GM19099 (cell line): ENCODE measurements at regions not wholly inside any gene's neighbourhood (a gene's known extent, or its start where the extent isn't known, plus 50 kb on each side); places are given as distances from the start of the nearest gene placed in this dataset.

Experiments
- POLR2A ChIP-seq: IDR thresholded peaks from 3 replicates; pipeline ENCODE4 v1.6.1; 2011; ENCODE audit warnings: low read depth; ENCODE audit not compliant: insufficient read length; ENCODE audit errors: extremely low read depth

DNA sequence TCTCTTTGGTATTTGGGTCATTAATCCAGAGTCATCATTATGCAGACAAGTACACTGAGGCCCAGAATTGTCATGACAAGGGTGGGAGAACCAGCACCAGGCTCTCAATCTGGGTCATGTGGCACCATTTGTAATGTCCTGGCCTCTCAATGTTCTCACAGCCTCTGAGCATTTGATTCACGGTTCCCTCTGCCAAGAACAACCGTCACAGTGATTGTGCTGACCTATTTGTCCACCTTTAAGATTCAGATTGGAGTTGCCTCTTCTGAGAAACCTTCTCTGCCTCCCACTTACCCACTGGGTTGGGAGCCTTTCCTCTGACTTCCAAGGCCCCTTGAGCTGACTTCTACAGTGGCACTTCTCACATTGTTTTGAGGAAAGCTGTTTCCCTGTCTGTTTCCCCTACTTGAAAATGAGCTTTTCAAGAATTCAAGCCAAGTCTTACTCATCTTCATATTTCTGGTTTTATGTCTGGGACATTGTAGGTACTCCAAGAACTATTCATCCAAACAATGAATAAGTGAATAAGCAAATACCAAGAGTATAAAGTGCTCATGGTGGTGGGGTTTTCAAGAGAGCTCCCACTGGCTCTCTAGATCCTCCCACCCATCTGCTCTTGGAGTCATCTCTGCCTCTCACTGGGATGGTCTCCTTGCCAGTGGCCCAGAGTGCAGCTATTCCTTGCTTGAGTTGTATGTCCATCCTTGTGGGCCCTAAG is 126.4 kb upstream of the E2F8 start:
- no peak for TF ChIP-seq POLR2A

DNA sequence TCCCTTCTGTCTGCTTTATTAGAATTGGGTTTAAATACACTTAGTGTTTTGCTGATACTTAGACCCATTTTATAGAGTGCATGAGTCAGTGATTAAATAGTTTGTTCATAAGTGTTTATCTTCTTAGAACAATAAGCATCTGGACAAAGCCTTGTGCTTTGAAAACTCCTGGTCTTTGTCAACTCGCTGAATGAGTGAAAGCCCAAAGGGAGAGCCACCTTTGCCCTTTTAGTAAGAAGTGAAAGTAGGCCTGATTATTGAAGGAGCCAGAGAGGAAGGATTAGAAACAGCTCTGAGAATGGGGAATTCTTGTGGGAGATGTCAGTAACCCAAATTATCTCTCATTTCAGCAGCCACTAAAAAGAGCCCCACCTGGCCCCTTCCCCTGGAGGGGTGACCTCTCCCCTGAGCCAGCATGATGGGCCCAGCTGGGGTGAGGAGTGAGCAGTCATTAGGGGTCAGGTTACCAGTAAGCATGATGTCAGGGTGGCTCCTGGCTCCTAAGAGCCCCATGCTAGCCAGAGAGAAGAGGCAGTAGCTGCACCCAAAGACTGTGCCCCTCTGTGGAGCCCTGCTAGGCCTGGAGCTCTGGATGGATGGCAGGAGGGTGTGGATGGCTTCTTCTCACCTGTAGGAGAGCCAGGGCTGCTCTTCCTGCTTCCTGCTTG is 125.1 kb upstream of the E2F8 start:
- no peak for TF ChIP-seq POLR2A

DNA sequence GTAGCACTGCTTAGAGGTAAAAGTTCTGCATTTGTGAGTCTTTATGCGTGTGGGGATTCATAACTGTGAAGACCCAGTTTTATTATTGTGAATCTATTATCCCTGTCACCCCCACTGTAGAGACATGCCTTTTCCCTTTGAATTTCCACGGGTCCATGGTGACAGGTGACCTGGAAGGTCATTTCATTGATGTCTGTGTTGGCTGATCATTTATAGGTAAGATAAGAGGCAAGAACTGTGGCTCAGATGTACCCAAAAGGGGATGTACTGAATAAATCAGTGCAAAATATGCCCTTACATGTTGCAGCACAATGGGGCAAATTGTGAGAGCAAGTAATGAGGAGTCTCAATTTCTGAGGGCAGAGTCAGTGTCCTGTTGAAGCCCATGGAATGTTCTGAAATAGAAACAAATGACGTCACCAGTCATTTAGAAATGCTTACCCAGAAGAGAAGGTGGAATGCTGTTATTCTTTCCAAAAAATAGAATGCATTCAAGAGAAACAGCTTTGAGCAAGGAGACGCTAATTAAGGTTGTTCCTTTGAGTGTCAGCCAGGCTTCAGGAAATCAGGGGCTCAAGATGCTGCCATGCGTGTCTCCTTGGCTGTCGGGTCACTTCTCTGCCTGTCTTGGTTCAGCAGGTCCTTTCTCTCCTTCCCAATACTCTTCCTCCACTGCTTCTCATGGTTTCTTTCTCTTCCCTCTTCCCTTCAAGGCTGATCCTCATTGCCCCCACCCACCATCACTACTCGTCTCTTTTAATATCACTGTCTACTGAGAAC is 118.7 kb upstream of the E2F8 start:
- no peak for TF ChIP-seq POLR2A

DNA sequence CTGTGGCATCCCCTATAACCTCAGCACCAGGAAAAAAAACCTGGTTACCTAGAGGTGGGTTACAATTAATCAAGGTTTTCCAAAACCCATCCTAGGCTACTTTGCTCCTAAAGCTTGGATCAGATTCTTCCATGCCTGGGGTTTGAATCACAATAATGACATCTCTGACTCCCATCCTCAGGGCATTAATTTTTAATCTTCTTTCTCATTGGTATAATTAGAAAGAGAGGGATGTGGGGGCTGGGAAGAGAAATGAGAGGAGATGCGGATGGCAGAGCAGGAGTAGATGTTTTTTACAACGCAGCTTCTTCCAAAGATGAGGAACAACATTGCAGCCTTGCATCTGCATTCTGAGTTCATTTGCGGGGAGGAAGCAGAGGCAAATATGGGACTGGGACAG is 117.2 kb upstream of the E2F8 start:
- no peak for TF ChIP-seq POLR2A

DNA sequence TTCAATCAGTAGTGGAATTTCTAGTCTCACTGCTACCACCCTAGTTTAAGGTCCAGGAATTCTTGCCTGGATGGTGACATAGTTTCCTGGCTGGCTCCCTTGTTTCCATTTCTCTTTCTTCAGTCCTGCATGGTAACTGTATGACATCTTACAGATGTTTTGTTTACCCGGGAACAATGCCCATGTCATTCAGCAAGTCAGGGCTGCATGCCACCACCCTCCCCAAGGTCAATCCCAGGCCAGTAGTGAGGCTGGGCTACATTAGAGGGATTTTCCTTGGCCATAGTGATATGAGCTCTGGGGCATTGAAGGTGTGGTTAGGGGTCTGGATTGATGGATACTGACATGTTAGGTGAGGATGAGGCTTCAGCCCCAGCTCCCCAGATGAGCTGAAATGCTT is 114.9 kb upstream of the E2F8 start:
- no peak for TF ChIP-seq POLR2A

DNA sequence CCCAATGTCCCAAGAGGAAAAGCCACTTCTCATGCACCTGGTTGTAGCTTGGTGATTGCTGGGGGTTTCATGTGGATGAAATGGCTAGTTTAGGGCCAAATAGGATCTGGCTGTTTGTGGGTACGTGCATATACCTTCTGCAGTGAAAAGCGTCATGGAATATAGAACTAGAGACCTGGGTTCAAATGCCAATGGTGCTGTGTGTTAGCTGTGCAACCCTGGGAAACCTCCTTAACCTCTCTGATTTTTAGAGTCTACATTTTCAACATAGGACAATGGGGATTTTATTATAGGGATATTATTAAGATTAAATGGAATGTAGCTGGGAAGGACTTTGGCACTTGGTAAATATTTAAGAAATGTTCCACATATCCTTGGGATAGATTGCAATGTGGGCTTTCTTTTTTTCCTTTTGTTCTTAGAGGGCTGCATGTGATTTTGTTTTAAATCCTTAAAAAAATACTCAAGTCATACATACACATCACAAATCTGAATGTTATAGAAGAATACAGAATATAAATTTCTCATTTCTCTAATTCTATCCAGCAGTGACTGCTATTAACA is 112.6 kb upstream of the E2F8 start:
- TF ChIP-seq POLR2A: no peak

DNA sequence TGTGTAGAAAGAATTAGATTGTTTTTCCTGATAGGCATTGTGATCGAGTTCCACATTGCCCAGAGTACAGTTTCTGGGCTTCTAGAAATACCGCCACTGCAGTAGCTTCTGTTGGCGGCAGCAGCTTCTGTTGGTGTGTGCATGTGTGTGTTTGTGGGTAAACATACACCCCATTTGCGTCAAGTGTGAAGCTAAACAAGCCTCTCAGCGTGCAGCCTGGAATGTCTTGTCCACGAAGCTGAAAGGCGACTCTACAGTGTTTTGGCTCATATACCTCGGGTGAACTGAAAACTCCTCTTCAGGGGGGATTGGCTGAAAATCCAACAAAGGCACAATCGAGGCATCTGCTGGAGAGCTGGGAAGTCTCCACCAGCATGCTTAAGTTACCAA is 112.0 kb upstream of the E2F8 start:
- no peak for TF ChIP-seq POLR2A

DNA sequence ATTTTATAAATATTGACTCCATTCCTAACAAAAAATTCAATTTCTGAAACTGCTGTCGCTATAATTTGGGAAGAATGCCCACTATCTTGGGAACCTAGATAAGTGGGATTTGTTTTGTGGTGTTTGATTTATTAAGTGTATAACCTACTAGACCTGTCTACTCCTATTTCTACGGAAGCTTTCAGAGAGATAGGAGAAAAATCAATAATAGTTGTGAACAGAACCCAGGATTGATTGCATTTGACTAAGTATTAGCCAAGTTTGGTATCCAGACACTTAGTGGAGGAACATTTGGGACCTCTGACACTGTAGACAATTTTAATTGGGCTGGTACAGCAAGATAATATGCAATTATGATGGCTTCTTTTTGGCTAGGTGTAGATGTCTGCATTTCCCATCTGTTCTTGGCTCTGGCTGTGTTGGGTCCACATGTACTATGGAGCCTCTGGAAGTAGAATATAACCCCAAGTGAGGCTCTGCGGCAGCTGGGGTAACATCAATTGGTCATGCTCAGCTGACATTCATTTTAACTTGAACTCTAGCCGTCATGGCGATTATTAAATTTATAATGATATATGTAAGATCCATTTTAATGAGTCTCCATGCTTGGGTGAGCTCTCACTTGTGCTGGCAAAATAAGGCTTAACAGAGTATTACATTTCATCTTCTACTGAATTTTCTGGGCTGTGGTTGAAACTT is 111.5 kb upstream of the E2F8 start:
- no peak for TF ChIP-seq POLR2A

DNA sequence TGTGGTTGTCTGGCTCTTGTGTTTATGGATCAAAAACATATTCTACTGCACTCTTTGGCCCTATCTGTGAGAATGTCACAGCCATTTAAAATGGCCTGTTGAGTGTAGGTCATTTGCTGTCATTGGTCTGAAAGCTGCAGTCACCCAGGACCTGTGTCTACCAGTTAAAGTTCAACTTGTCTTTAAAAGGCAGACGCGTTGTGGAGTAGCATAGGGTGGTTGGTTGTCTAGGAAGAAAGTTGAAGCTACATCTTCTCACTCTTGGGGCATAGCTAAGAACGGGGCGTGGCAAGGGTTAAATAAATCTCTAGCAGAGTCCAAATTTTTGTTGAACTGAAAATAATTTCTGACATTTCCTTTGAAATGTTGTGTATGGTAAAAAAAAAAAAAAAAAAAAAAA is 110.7 kb upstream of the E2F8 start:
- TF ChIP-seq POLR2A: no peak

DNA sequence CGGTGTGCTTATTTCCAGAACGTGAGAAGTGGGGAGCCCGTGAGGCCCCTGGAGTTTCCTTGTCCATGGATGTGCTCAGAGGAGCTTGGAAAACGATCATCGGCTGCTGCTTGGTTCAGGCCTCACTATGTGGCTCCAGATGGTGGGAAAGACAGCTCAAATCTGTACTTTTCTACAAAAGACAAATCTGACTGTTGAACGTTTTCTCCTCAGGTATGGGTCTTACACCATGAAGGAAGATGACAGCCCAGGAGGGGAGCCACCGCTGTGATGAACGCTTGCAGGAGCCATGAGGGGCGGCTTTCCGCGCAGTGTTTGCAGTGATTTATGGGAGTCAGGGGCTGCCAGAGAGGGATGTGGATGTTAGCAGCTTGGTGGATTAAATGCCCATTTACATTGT is 109.4 kb upstream of the E2F8 start:
- no peak for TF ChIP-seq POLR2A

DNA sequence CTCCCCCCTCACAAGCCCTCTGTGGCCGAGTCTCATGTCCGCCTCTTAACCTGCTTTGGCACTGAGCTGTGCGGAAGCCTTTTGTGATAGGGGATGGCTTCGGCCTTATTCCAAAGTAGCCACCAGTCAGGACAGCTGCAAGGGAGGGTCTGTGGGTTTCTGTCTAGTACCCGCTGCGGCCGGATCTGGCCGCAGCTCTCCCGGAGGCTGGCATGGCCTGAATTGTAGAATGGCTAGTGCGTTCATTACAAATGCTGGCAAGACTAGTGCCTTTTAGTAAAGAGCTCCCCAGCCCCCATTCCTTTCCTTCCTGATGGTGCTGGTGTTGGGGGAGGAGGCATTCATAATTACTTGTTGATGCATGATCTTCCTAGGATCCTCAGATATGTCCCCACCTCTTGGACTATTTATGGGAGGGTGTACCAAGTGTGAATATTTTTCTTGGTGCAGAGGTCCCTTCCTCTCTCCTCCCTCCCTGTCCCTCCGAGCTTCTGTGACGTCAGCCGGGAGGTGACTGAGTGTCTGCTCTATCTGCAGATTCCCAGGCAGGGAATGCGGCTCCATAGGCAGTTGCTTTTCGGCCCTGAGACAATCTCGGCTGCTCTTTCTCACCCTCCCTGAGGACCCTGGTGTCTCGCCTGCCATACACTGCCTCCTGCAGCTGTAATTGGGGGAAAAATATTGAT is 108.7 kb upstream of the E2F8 start:
- no peak for TF ChIP-seq POLR2A

DNA sequence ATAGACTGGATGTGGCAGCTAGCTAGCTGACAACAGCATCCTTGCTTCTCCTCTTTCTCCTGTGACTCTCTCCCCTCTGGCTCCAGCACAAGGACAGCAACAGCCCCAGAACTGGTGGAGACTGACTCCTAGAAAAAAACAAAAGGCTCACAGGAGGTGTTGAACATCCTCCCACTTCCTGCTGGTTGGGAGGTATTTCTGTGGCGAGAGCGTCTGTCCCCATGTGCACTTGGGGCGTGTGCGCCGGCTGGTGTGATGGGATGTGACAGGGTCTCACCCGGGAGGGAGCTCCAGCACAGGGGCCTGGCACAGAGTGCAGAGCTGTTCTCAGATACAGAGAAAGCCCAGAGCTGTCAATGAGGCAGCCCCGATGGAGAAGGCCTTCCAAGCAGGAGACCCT is 107.2 kb upstream of the E2F8 start:
- TF ChIP-seq POLR2A: no peak

DNA sequence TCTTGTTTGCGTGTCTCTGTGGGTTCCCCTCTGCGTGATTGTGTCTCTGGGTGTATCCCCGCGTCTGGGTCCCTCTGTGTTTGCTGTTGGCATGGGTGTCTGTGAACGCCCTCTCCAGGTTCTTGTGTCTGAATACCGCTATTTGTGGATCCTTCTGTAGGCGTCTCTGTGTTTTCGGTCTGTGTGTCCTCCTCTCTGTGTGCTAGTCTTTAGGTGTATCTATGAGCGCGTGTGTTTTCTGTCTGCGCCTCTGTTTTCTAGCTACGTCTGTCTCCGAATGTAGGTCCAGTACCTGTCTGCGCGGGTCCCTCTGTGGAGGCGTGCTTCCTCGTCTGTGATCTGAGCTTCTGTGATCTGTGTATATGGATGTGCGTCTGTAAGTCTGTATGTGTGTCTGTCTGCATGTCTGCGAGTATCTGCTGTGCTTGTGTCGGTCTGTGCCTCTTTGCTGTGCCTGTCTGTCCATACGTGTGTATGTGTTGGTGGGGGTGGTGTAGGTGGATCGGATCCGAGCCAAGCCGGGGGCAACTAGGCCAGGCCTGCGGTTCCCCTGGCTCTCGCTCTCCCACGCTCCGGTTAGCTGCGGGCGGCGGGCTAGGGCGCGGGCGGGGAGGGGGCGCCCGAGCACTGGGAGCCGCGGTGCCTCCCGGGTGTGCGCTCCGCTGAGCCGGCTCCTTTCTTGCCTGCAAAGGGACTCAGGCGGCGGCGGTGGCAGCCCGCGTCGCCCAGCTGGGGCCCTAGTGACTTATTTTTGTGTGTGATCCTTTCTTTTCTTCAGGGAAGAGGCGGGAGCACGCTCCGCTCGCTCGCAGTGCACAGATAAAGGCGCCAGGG is 105.3 kb upstream of the E2F8 start:
- no peak for TF ChIP-seq POLR2A

DNA sequence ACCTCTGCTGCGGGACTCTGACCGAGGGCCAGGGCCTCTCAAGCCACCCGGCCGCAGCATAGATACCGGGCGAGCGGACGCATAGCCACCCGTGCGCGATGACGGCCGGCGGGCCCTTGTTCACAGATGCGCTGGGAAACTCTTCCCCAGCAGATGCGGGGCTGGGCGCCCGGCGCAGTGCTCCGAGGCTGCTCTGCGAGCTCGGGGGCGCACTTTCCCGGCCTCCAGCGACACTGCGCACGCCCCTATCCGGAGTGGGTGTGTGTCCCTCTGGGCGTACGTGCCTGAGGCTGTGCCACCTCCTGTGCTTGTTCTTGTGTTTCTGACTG is 104.7 kb upstream of the E2F8 start:
- no peak for TF ChIP-seq POLR2A
